Ovary (tissue), 3 donors: ENCODE measurements at regions not wholly inside any gene's neighbourhood (a gene's known extent, or its start where the extent isn't known, plus 50 kb on each side); places are given as distances from the start of the nearest gene placed in this dataset.

Experiments used
- POLR2A ChIP-seq: fragments of 450-650 bp; IDR thresholded peaks from one replicate; pipeline ENCODE4 v1.6.1; 2017; ENCODE audit warnings: antibody characterized with exemption, mild to moderate bottlenecking, moderate library complexity
- TF ChIP-seq, protein P1 (sequence below), 3 donors: fragments of 450-650 bp in 2 of 3; fragments of 200-600 bp in 1 of 3; IDR thresholded peaks; one replicate each; pipeline versions ENCODE4 v1.5.1 to v1.8.0; 2016 to 2022; ENCODE audit warnings: antibody characterized with exemption in 3 of 3, mild to moderate bottlenecking in 1 of 3
- donor health status: DM: no; HTN: no; CAD: no.

DNA sequence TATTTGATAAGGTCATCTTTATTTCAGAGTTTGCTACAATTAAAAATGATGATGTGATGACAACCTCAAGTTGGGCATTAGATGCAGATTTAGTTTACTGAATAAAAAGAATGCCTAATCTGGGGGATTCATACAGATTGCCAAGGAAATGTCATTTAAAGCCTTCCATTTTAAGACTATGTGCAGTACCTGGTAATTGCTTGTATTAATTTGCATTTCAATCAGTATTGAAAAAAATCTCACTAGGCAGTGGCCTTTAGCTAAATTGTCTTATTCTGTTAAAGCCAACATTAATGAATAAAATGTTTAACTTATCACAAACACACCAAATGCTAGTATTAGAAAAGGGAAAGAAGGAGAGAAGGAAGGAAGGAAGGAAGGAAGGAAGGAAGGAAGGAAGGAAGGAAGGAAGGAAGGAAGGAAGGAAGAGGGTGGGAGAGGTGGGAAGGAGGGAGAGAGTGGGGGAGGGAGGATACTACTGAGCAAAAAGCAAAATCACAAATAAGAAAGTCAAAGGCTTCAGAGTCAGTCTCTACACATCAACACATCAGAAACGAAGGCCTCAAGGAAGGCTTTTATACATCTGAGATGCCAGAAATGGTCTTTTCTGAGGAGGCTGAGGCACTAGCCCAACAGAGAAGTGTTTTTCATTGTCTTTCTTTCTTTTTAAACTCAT is 271.1 kb upstream of the CLEC14A start:
- TF ChIP-seq, protein P1, sequence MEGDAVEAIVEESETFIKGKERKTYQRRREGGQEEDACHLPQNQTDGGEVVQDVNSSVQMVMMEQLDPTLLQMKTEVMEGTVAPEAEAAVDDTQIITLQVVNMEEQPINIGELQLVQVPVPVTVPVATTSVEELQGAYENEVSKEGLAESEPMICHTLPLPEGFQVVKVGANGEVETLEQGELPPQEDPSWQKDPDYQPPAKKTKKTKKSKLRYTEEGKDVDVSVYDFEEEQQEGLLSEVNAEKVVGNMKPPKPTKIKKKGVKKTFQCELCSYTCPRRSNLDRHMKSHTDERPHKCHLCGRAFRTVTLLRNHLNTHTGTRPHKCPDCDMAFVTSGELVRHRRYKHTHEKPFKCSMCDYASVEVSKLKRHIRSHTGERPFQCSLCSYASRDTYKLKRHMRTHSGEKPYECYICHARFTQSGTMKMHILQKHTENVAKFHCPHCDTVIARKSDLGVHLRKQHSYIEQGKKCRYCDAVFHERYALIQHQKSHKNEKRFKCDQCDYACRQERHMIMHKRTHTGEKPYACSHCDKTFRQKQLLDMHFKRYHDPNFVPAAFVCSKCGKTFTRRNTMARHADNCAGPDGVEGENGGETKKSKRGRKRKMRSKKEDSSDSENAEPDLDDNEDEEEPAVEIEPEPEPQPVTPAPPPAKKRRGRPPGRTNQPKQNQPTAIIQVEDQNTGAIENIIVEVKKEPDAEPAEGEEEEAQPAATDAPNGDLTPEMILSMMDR (IDR thresholded peaks at IDR 0.05), result no peak
- TF ChIP-seq POLR2A, result no peak
